GM12878 (cell line): ENCODE measurements at regions not wholly inside any gene's neighbourhood (a gene's known extent, or its start where the extent isn't known, plus 50 kb on each side); places are given as distances from the start of the nearest gene placed in this dataset.

Source experiments
- ATAC-seq: fragments of 200-7000 bp; cut with Tn5 transposase; 3 replicates; pipeline ENCODE4 v1.9.1; 2020; ENCODE audit warnings: mild to moderate bottlenecking, moderate library complexity
- BruUV-seq: library from RNA; stranded (reverse); fragments of 400-500 nt; replicated peaks from 2 replicates; lab custom pipeline; 2021; lab: Mats Ljungman, UMichigan
- CTCF ChIA-PET: fragments of 300-600 bp; sonication (Branson Sonifier 250); formaldehyde crosslinking; extraction: SDS; loops from one replicate; lab custom pipeline; 2021; ENCODE audit warnings: inconsistent platforms; lab: Yijun Ruan, JAX
- POLR2A ChIA-PET: fragments of 350-600 bp; formaldehyde crosslinking; extraction: SDS; loops from one replicate; lab custom pipeline; 2021; ENCODE audit warnings: inconsistent platforms; lab: Charles Lee
- RAD21 ChIA-PET: fragments of 300-600 bp; sonication (Branson Sonifier 250); formaldehyde crosslinking; loops from one replicate; lab custom pipeline; 2023; ENCODE audit warnings: antibody characterized with exemption; ENCODE audit not compliant: unreplicated experiment; lab: Charles Lee
- SMC1A ChIA-PET: fragments of 300-600 bp; sonication (Branson Sonifier 250); formaldehyde crosslinking; loops from one replicate; lab custom pipeline; 2023; ENCODE audit not compliant: unreplicated experiment, uncharacterized antibody; lab: Charles Lee
- DNase-seq: peaks from one replicate; pipeline ENCODE4 v3.0.0-alpha.2; 2011; ENCODE audit warnings: low read depth, low spot score
- FAIRE-seq: peaks from 3 replicates; lab custom pipeline; 2011; peaks lifted over from hg19 to GRCh38; lab: Jason Lieb, UNC
- H2AFZ ChIP-seq: 2 replicates; pipeline ENCODE4 v1.6.0; 2011; ENCODE audit warnings: low read depth, low read length, control low read depth; ENCODE audit not compliant: control insufficient read depth
- H3K27ac ChIP-seq: 2 replicates; pipeline ENCODE4 v1.5.1; 2011; ENCODE audit warnings: control low read depth; ENCODE audit not compliant: control insufficient read depth, insufficient read depth
- H3K27me3 ChIP-seq, 2 experiments: replicated peaks in 1 of 2; 2 replicates each; pipeline versions ENCODE4 v1.6.0 to v1.6.1; 2011; ENCODE audit warnings: low read length in 1 of 2; ENCODE audit not compliant: control insufficient read depth in 2 of 2, insufficient read depth in 2 of 2
- H3K36me3 ChIP-seq, 2 experiments: 2 replicates each; pipeline ENCODE4 v1.5.1; 2011; ENCODE audit warnings: low read length in 1 of 2; ENCODE audit not compliant: control insufficient read depth in 2 of 2, insufficient read depth in 2 of 2
- H3K4me1 ChIP-seq: 2 replicates; pipeline ENCODE4 v1.6.1; 2011; ENCODE audit warnings: mild to moderate bottlenecking, low read length, moderate library complexity, mixed read lengths; ENCODE audit not compliant: control insufficient read depth, insufficient read depth
- H3K4me2 ChIP-seq: 2 replicates; pipeline ENCODE4 v1.6.0; 2011; ENCODE audit warnings: control low read depth; ENCODE audit not compliant: control insufficient read depth, insufficient read depth
- H3K4me3 ChIP-seq: fragments of 200-600 bp; sonication (generic); 2 replicates; pipeline ENCODE4 v1.5.1; 2016
- H3K79me2 ChIP-seq: 2 replicates; pipeline ENCODE4 v1.6.0; 2011; ENCODE audit warnings: low read length; ENCODE audit not compliant: control insufficient read depth, insufficient read depth
- H3K9ac ChIP-seq: 2 replicates; pipeline ENCODE4 v1.8.0; 2011; ENCODE audit warnings: low read length, control low read depth, mixed read lengths; ENCODE audit not compliant: control insufficient read depth, insufficient read depth
- H3K9me3 ChIP-seq: replicated peaks from 3 replicates; pipeline ENCODE4 v1.5.1; 2011; ENCODE audit warnings: mild to moderate bottlenecking, low read length; ENCODE audit not compliant: control insufficient read depth, insufficient read depth
- H4K20me1 ChIP-seq: 2 replicates; pipeline ENCODE4 v1.6.0; 2011; ENCODE audit not compliant: control insufficient read depth, insufficient read depth
- ATF7 ChIP-seq: fragments of 450-650 bp; IDR thresholded peaks from 2 replicates; pipeline ENCODE4 v1.6.1; 2016; ENCODE audit warnings: low read depth, mild to moderate bottlenecking
- FOXM1 ChIP-seq: IDR thresholded peaks from 2 replicates; pipeline ENCODE4 v1.6.1; 2012; ENCODE audit warnings: low read depth, mild to moderate bottlenecking, inconsistent platforms, low read length, moderate library complexity
- RAD21 ChIP-seq: IDR thresholded peaks from 2 replicates; pipeline ENCODE4 v1.6.1; 2011; ENCODE audit warnings: mild to moderate bottlenecking, low read depth, low read length, moderate library complexity; ENCODE audit not compliant: insufficient read depth
- RAD51 ChIP-seq: fragments of 450-650 bp; IDR thresholded peaks from 2 replicates; pipeline ENCODE4 v1.6.1; 2016; ENCODE audit warnings: moderate library complexity, mild to moderate bottlenecking, inconsistent platforms
- TAF1 ChIP-seq: IDR thresholded peaks from 2 replicates; pipeline ENCODE4 v1.6.1; 2011; ENCODE audit warnings: mild to moderate bottlenecking, low read depth, low read length, borderline replicate concordance
- WGBS: methylation state at CpG from one replicate; pipeline ENCODE4 v1.1.6; 2016; ENCODE audit warnings: low lambda C conversion rate; ENCODE audit not compliant: insufficient replicate concordance, insufficient coverage; ENCODE audit errors: missing lambda C conversion rate; 5-methylcytosine and 5-hydroxymethylcytosine counted together
- in situ Hi-C: fragments of 300-500 bp; cut with MboI; formaldehyde crosslinking; loops from 9 replicates; pipeline ENCODE4 v1.14.3; 2018; ENCODE audit warnings: mixed read lengths
- intact Hi-C: fragments of 100-400 bp; cut with micrococcal nuclease; formaldehyde crosslinking; loops from one replicate; pipeline ENCODE4 v1.14.2; 2022; ENCODE audit not compliant: unreplicated experiment
- TF ChIP-seq, protein P1 (sequence below): fragments of 450-650 bp; IDR thresholded peaks from 2 replicates; pipeline ENCODE4 v1.6.1; 2017; ENCODE audit warnings: low read depth, mild to moderate bottlenecking, moderate library complexity
- TF ChIP-seq, protein P2 (sequence below): IDR thresholded peaks from 2 replicates; pipeline ENCODE4 v1.6.1; 2011; ENCODE audit warnings: borderline replicate concordance, low read depth, mild to moderate bottlenecking, moderate library complexity, low read length; ENCODE audit not compliant: insufficient read depth, poor library complexity, severe bottlenecking
- TF ChIP-seq, protein P3 (sequence below): fragments of 450-650 bp; IDR thresholded peaks from 2 replicates; pipeline ENCODE4 v1.6.1; 2017; ENCODE audit warnings: mild to moderate bottlenecking, moderate library complexity
- TF ChIP-seq, protein P4 (sequence below): fragments of 150-350 bp; IDR thresholded peaks from 2 replicates; pipeline ENCODE4 v1.6.1; 2014; ENCODE audit warnings: mild to moderate bottlenecking, low read depth, low read length

DNA sequence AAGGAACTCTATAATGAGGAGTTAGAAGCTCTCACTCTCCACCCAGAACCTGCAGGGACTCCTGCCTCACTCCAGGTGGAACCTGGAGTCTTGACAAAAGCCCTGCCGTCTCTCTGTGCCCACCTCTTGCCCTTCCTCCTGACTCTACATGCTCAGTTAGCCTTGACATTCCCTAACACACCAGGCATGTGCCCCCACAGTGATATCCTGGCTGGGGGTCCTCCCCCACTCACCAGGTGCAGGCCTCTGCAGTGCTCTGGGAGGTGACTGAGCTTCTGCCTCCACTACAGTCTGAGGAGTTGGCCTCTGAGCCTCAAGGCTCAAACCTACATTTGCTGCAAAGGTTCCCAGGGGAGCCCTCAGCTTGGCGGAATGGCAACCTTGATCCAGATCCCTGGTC lies 300.7 kb downstream of the ADGRD1 start:
- Histone ChIP-seq H2AFZ (no peak overlapping the region), H3K79me2 (no peaks in the 10 kb centered on the region), H3K4me1 (no peaks in the 10 kb centered on the region), H3K36me3 (no peaks in the 10 kb centered on the region), H3K4me2 (no peak overlapping the region), H4K20me1 (no peaks in the 10 kb centered on the region), H3K27me3 (no peaks in the 10 kb centered on the region; a peak in 1 of 4 replicates), H3K27ac (no peak overlapping the region), H3K9ac (no peak overlapping the region), H3K9me3 (peaks cover 2% of the 10 kb centered on the region; the same call in 1 of the 3 replicates), H3K4me3 (no peak overlapping the region)
- in situ Hi-C loops = no loop called here
- intact Hi-C loops = no loop called here
- WGBS = 24% methylated on average over 2 of the region's 2 CpGs
- BruUV-seq = no TSS peak
- DNase-seq (no peak), FAIRE-seq (no peak), ATAC-seq (no peak)
- ChIA-PET SMC1A (no interaction called here), CTCF (no interaction called here), POLR2A (no interaction called here), RAD21 (no interaction called here)
- TF ChIP-seq ATF7 = no peak
- TF ChIP-seq RAD51 = no peak
- TF ChIP-seq FOXM1 = no peak
- TF ChIP-seq, protein P1, sequence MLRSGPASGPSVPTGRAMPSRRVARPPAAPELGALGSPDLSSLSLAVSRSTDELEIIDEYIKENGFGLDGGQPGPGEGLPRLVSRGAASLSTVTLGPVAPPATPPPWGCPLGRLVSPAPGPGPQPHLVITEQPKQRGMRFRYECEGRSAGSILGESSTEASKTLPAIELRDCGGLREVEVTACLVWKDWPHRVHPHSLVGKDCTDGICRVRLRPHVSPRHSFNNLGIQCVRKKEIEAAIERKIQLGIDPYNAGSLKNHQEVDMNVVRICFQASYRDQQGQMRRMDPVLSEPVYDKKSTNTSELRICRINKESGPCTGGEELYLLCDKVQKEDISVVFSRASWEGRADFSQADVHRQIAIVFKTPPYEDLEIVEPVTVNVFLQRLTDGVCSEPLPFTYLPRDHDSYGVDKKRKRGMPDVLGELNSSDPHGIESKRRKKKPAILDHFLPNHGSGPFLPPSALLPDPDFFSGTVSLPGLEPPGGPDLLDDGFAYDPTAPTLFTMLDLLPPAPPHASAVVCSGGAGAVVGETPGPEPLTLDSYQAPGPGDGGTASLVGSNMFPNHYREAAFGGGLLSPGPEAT = no peak

DNA sequence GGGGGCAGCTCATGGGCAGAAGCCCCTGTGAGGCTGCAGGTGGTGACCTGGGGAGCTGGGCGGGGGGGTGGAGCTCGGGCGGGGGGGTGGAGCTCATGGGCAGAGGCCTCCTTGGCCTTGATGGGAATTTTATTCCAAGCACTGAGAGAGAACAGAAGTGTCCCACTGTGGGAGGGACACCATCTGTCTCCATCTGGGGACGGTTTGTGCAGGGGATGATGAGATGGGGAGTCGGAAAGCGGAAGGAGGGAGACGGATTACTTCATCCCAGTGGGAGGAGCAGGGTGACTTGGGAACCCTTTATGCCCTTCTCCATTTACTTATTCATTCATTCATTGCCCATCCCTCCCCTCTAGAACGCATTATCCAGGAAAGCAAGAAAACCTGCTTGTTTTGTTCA lies 304.7 kb downstream of the ADGRD1 start:
- intact Hi-C loops = no loop called here
- H3K79me2 ChIP-seq = no peaks in the 10 kb centered on the region
- no peaks in the 10 kb centered on the region for H4K20me1 ChIP-seq
- SMC1A ChIA-PET = no interaction called here
- FAIRE-seq (no peak), DNase-seq (no peak), ATAC-seq (no peak)
- no peak overlapping the region for H3K4me2 ChIP-seq
- H3K4me1 ChIP-seq = no peaks in the 10 kb centered on the region
- in situ Hi-C loops = no loop called here
- H2AFZ ChIP-seq = no peak overlapping the region
- RAD21 ChIA-PET = no interaction called here
- WGBS = 55% methylated on average over 7 of the region's 8 CpGs
- no peak overlapping the region for H3K9ac ChIP-seq
- CTCF ChIA-PET = no interaction called here
- no peaks in the 10 kb centered on the region; a peak in 1 of 4 replicates for H3K27me3 ChIP-seq
- H3K4me3 ChIP-seq = no peak overlapping the region
- POLR2A ChIA-PET = no interaction called here
- H3K27ac ChIP-seq = no peak overlapping the region
- H3K9me3 ChIP-seq = peaks cover 2% of the 10 kb centered on the region; the same call in 1 of the 3 replicates
- no TSS peak for BruUV-seq
- no peaks in the 10 kb centered on the region for H3K36me3 ChIP-seq
- TF ChIP-seq, protein P2, sequence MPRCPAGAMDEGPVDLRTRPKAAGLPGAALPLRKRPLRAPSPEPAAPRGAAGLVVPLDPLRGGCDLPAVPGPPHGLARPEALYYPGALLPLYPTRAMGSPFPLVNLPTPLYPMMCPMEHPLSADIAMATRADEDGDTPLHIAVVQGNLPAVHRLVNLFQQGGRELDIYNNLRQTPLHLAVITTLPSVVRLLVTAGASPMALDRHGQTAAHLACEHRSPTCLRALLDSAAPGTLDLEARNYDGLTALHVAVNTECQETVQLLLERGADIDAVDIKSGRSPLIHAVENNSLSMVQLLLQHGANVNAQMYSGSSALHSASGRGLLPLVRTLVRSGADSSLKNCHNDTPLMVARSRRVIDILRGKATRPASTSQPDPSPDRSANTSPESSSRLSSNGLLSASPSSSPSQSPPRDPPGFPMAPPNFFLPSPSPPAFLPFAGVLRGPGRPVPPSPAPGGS = no peak
- TF ChIP-seq, protein P3, sequence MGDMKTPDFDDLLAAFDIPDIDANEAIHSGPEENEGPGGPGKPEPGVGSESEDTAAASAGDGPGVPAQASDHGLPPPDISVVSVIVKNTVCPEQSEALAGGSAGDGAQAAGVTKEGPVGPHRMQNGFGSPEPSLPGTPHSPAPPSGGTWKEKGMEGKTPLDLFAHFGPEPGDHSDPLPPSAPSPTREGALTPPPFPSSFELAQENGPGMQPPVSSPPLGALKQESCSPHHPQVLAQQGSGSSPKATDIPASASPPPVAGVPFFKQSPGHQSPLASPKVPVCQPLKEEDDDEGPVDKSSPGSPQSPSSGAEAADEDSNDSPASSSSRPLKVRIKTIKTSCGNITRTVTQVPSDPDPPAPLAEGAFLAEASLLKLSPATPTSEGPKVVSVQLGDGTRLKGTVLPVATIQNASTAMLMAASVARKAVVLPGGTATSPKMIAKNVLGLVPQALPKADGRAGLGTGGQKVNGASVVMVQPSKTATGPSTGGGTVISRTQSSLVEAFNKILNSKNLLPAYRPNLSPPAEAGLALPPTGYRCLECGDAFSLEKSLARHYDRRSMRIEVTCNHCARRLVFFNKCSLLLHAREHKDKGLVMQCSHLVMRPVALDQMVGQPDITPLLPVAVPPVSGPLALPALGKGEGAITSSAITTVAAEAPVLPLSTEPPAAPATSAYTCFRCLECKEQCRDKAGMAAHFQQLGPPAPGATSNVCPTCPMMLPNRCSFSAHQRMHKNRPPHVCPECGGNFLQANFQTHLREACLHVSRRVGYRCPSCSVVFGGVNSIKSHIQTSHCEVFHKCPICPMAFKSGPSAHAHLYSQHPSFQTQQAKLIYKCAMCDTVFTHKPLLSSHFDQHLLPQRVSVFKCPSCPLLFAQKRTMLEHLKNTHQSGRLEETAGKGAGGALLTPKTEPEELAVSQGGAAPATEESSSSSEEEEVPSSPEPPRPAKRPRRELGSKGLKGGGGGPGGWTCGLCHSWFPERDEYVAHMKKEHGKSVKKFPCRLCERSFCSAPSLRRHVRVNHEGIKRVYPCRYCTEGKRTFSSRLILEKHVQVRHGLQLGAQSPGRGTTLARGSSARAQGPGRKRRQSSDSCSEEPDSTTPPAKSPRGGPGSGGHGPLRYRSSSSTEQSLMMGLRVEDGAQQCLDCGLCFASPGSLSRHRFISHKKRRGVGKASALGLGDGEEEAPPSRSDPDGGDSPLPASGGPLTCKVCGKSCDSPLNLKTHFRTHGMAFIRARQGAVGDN = no peak
- TF ChIP-seq ATF7 = no peak
- TF ChIP-seq RAD21 = no peak
- no peak for TF ChIP-seq TAF1
- TF ChIP-seq, protein P4, sequence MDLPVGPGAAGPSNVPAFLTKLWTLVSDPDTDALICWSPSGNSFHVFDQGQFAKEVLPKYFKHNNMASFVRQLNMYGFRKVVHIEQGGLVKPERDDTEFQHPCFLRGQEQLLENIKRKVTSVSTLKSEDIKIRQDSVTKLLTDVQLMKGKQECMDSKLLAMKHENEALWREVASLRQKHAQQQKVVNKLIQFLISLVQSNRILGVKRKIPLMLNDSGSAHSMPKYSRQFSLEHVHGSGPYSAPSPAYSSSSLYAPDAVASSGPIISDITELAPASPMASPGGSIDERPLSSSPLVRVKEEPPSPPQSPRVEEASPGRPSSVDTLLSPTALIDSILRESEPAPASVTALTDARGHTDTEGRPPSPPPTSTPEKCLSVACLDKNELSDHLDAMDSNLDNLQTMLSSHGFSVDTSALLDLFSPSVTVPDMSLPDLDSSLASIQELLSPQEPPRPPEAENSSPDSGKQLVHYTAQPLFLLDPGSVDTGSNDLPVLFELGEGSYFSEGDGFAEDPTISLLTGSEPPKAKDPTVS = no peak
